GM23338 (cell line): ENCODE measurements at regions not wholly inside any gene's neighbourhood (a gene's known extent, or its start where the extent isn't known, plus 50 kb on each side); places are given as distances from the start of the nearest gene placed in this dataset.

Source experiments
- ATAC-seq: fragments of 200-7000 bp; cut with Tn5 transposase; 3 replicates; pipeline ENCODE4 v1.9.1; 2020
- DNase-seq: peaks from one replicate; pipeline ENCODE4 v3.0.0-alpha.2; 2015; ENCODE audit warnings: low spot score
- H2AFZ ChIP-seq: fragments of 200-600 bp; sonication (generic); 2 replicates; pipeline ENCODE4 v1.8.0; 2016; ENCODE audit warnings: antibody characterized with exemption, mild to moderate bottlenecking, moderate library complexity
- H3F3A ChIP-seq: fragments of 200-600 bp; sonication (generic); replicated peaks from 2 replicates; pipeline ENCODE4 v1.8.0; 2017; ENCODE audit warnings: antibody characterized with exemption, mixed run types, low read depth
- H3K27ac ChIP-seq: fragments of 200-600 bp; sonication (generic); 2 replicates; pipeline ENCODE4 v1.6.1; 2016; ENCODE audit warnings: low read depth
- H3K27me3 ChIP-seq: fragments of 200-600 bp; sonication (generic); 2 replicates; pipeline ENCODE4 v1.8.0; 2016; ENCODE audit warnings: mild to moderate bottlenecking, mixed run types, moderate library complexity; ENCODE audit not compliant: insufficient read depth
- H3K36me3 ChIP-seq: fragments of 200-600 bp; sonication (generic); 2 replicates; pipeline ENCODE4 v1.8.0; 2016; ENCODE audit warnings: mild to moderate bottlenecking; ENCODE audit not compliant: insufficient read depth
- H3K4me1 ChIP-seq: fragments of 200-600 bp; sonication (generic); 2 replicates; pipeline ENCODE4 v1.8.0; 2016; ENCODE audit warnings: mild to moderate bottlenecking, moderate library complexity; ENCODE audit not compliant: insufficient read depth
- H3K4me2 ChIP-seq: fragments of 200-600 bp; sonication (generic); 2 replicates; pipeline ENCODE4 v1.7.1; 2017; ENCODE audit warnings: mixed run types
- H3K4me3 ChIP-seq: fragments of 200-600 bp; sonication (generic); 2 replicates; pipeline ENCODE4 v1.6.1; 2016; ENCODE audit warnings: mixed run types
- H3K79me2 ChIP-seq: fragments of 200-600 bp; sonication (generic); replicated peaks from 2 replicates; pipeline ENCODE4 v1.8.0; 2017; ENCODE audit warnings: mild to moderate bottlenecking; ENCODE audit not compliant: insufficient read depth
- H3K9me2 ChIP-seq: fragments of 200-600 bp; sonication (generic); 2 replicates; pipeline ENCODE4 v1.8.0; 2017; ENCODE audit not compliant: insufficient read depth
- H4K20me1 ChIP-seq: fragments of 200-600 bp; sonication (generic); replicated peaks from 2 replicates; pipeline ENCODE4 v1.8.0; 2017; ENCODE audit warnings: mild to moderate bottlenecking; ENCODE audit not compliant: insufficient read depth
- H3K27ac Mint-ChIP-seq: 2 replicates; pipeline ENCODE4 v1.8.0; 2020; ENCODE audit warnings: inconsistent platforms, mild to moderate bottlenecking, moderate library complexity, mixed read lengths
- H3K27me3 Mint-ChIP-seq: 3 replicates; pipeline ENCODE4 v1.8.0; 2022; ENCODE audit warnings: low read depth, mild to moderate bottlenecking, moderate library complexity, mixed read lengths, inconsistent platforms; ENCODE audit not compliant: insufficient read depth, poor library complexity
- H3K36me3 Mint-ChIP-seq: 3 replicates; pipeline ENCODE4 v1.8.0; 2021; ENCODE audit warnings: low read depth, mild to moderate bottlenecking, inconsistent platforms, moderate library complexity, mixed read lengths
- H3K4me1 Mint-ChIP-seq: 3 replicates; pipeline ENCODE4 v1.8.0; 2020; ENCODE audit warnings: mild to moderate bottlenecking, inconsistent platforms, mixed read lengths
- H3K4me3 Mint-ChIP-seq: 3 replicates; pipeline ENCODE4 v1.8.0; 2021; ENCODE audit warnings: moderate library complexity, mild to moderate bottlenecking, inconsistent platforms, mixed read lengths
- H3K9me3 Mint-ChIP-seq: 3 replicates; pipeline ENCODE4 v1.8.0; 2020; ENCODE audit warnings: moderate library complexity, mild to moderate bottlenecking, inconsistent platforms, mixed read lengths
- CREB1 ChIP-seq: fragments of 250-450 bp; sonication (Bioruptor Pico); IDR thresholded peaks from 2 replicates; pipeline ENCODE4 v1.5.0; 2020; ENCODE audit warnings: low read depth, mild to moderate bottlenecking, moderate library complexity
- CTCF ChIP-seq, 2 experiments: fragments of 200-600 bp in 1 of 2; sonication (generic) in 1 of 2; conservative IDR thresholded peaks; 2 replicates each; pipeline versions ENCODE4 v1.5.1 to v1.6.1; 2016 to 2017; ENCODE audit warnings: antibody characterized with exemption in 2 of 2, low read depth in 2 of 2, mild to moderate bottlenecking in 2 of 2, moderate library complexity in 1 of 2
- EZH2 ChIP-seq: fragments of 200-600 bp; sonication (generic); IDR thresholded peaks from one replicate; pipeline ENCODE4 v1.8.0; 2017; ENCODE audit warnings: antibody characterized with exemption, mild to moderate bottlenecking, low read depth; ENCODE audit not compliant: unreplicated experiment
- EZH2phosphoT487 ChIP-seq: fragments of 200-600 bp; sonication (generic); IDR thresholded peaks from one replicate; pipeline ENCODE4 v1.8.1; 2018; ENCODE audit warnings: antibody characterized with exemption; ENCODE audit not compliant: unreplicated experiment
- JUNB ChIP-seq: IDR thresholded peaks from one replicate; pipeline ENCODE4 v1.6.1; 2016; ENCODE audit warnings: antibody characterized with exemption; ENCODE audit not compliant: unreplicated experiment
- NANOG ChIP-seq: IDR thresholded peaks from 2 replicates; pipeline ENCODE4 v1.6.1; 2016; ENCODE audit warnings: antibody characterized with exemption, borderline replicate concordance
- POLR2AphosphoS5 ChIP-seq: IDR thresholded peaks from 2 replicates; pipeline ENCODE4 v1.6.1; 2016; ENCODE audit warnings: antibody characterized with exemption, low read depth
- REST ChIP-seq: IDR thresholded peaks from one replicate; pipeline ENCODE4 v1.6.1; 2018; ENCODE audit warnings: antibody characterized with exemption; ENCODE audit not compliant: unreplicated experiment
- STAT1 ChIP-seq: IDR thresholded peaks from one replicate; pipeline ENCODE4 v1.6.1; 2016; ENCODE audit warnings: antibody characterized with exemption; ENCODE audit not compliant: unreplicated experiment
- ZNF114 ChIP-seq: fragments of 250-450 bp; sonication (Bioruptor Pico); IDR thresholded peaks from 2 replicates; pipeline ENCODE4 v1.5.0; 2020; ENCODE audit warnings: mild to moderate bottlenecking, moderate library complexity
- ZNF331 ChIP-seq: fragments of 250-450 bp; sonication (Bioruptor Pico); IDR thresholded peaks from 2 replicates; pipeline ENCODE4 v1.5.0; 2020; ENCODE audit warnings: low read depth, mild to moderate bottlenecking, moderate library complexity
- ZNF462 ChIP-seq: fragments of 250-450 bp; sonication (Bioruptor Pico); IDR thresholded peaks from 2 replicates; pipeline ENCODE4 v1.5.0; 2020; ENCODE audit warnings: mild to moderate bottlenecking, moderate library complexity

DNA sequence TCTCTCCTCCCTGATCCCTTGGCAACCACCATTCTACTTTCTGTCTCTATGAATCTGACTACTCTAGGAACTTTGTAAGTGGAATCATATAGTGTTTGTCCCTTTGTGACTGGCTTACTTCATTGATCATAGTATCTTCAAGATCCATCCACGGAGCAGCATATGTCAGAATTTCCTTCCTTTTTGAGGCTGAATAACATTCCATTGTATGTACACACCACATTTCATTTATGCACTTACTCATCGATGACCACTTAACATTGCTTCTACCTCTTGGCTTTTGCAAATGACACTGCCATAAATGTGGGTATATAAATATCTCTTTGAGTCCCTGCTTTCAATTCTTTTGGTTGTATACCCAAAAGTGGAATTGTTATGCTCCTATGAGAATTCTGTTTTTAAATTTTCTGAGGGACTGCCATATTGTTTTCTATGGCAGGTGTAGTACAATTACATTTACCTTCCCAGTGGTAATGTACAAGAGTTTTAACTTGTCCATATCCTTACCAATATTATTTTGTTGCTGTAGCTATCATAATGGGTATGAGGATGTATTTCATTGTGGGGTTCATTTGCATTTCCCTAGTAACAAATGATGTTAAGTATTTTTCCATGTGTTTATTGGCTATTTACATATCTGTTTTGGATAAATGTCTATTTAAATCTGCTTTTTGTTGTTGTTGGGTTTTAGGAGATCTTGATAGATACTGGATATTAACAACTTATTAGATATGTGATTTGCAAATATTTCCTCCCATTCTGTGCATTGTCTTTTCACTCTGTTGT, 466.1 kb downstream of the C4orf33 start:
- Histone ChIP-seq H3K27ac (no peak overlapping the region), H3K79me2 (no peaks in the 10 kb centered on the region), H2AFZ (no peak overlapping the region), H4K20me1 (no peaks in the 10 kb centered on the region), H3K4me2 (no peak overlapping the region), H3K9me2 (no peaks in the 10 kb centered on the region), H3K4me1 (peaks cover 7% of the 10 kb centered on the region), H3F3A (no peaks in the 10 kb centered on the region), H3K4me3 (no peak overlapping the region), H3K27me3 (no peaks in the 10 kb centered on the region), H3K36me3 (no peaks in the 10 kb centered on the region)
- no peak overlapping the region for H3K27ac Mint-ChIP-seq
- H3K27me3 Mint-ChIP-seq, result peaks cover 3% of the 10 kb centered on the region
- no peak for TF ChIP-seq NANOG
- no peak for TF ChIP-seq EZH2
- TF ChIP-seq ZNF462 (CRISPR knock-in tag), result no peak
- TF ChIP-seq ZNF114 (CRISPR knock-in tag), result no peak
- TF ChIP-seq EZH2phosphoT487, result no peak
- no peak for TF ChIP-seq CTCF (conservative IDR thresholded peaks at IDR 0.05; ENCODE audit: low read depth in 2 of 2)
- TF ChIP-seq CREB1 (CRISPR knock-in tag), result no peak
- no peak for TF ChIP-seq REST
- TF ChIP-seq STAT1, result no peak
- TF ChIP-seq ZNF331 (CRISPR knock-in tag), result no peak
- TF ChIP-seq POLR2AphosphoS5, result no peak
- TF ChIP-seq JUNB, result no peak
- ATAC-seq (no peak), DNase-seq (no peak)
- no peak overlapping the region for H3K4me3 Mint-ChIP-seq
- no peaks in the 10 kb centered on the region for H3K9me3 Mint-ChIP-seq
- no peaks in the 10 kb centered on the region for H3K36me3 Mint-ChIP-seq
- H3K4me1 Mint-ChIP-seq, result peaks cover 6% of the 10 kb centered on the region; the same call in 2 of the 3 replicates
